HFF-Myc (cell line): ENCODE measurements at regions not wholly inside any gene's neighbourhood (a gene's known extent, or its start where the extent isn't known, plus 50 kb on each side); places are given as distances from the start of the nearest gene placed in this dataset.

Source experiments
- DNase-seq: peaks from one replicate; pipeline ENCODE4 v3.0.0-alpha.2; 2011; ENCODE audit warnings: low read depth; ENCODE audit errors: extremely low read depth
- H3K4me3 ChIP-seq: replicated peaks from 2 replicates; pipeline ENCODE4 v1.5.1; 2011; ENCODE audit warnings: low read depth, mild to moderate bottlenecking, control low read depth, low read length
- CTCF ChIP-seq: IDR thresholded peaks from 2 replicates; pipeline ENCODE4 v1.5.1; 2012; ENCODE audit warnings: mild to moderate bottlenecking, low read depth, low read length, control low read depth; ENCODE audit errors: missing control alignments

DNA sequence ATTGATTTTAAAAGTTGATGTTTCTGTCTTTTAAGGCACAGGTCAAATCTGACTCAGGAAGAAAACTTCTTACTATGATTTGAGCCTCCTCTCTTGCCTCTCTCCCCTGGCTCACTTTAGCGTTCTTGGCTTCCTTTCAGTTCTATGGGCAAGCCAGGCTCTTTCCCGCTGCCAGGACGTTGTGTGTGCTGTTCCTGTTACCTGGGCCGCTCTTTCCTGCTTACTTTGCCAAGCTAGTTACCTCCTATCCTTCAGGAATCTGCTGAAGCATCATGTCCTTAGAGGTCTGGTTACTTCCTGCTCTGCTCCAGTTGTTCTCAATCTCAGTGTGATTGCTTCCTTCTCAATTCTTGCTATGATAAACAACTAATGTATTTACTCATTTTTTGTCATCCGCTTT lies 1108.5 kb upstream of the EEF2KMT start:
- no peak for TF ChIP-seq CTCF
- no peak overlapping the region for H3K4me3 ChIP-seq
- DNase-seq, result no peak

DNA sequence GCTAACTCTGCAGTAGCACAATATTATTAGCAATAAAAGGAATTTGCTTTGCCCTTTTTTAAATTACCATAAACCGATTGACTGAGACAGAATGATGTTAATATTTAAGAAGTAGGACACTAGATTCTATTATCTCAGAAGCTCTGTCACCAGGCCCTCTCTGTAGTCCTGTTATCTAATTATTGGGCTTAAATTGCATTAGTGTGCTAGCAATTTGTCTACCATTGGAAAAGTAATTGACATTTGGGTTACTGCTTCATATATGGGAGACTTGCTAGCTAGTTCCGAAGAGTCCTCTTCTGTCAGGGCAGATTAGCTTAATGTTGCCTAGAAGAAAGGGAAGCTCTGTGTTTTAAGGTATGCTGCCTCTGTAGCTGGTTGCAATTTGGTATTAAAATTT lies 1107.3 kb upstream of the EEF2KMT start:
- no peak for DNase-seq
- TF ChIP-seq CTCF, result no peak
- H3K4me3 ChIP-seq, result no peak overlapping the region

GRCh38 chr16:6200861-6201260 lies 1103.3 kb upstream of the EEF2KMT start:
- no peak for TF ChIP-seq CTCF
- H3K4me3 ChIP-seq, result no peak overlapping the region
- DNase-seq, result no peak

DNA sequence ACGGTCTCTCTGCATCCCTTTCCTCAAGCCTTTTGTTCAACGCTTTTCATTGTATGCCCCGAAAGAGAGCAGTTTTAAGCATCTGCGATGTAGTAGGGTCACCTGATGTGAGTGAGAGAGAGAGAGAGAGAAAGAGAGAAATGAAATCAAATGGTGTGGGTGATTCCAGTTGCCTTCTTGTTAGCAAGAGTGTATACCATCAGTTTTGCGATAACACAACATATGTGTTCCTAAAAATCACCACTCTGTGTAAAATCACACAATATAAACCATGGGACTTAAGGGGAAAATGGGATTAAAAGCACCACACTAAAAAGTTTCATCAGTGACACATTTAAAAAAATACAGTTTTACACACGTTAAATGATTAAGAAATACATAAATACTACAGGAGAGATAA lies 1102.7 kb upstream of the EEF2KMT start:
- TF ChIP-seq CTCF, result no peak
- DNase-seq, result no peak
- H3K4me3 ChIP-seq, result no peak overlapping the region

- no peak overlapping the region for H3K4me3 ChIP-seq
- no peak for DNase-seq
- TF ChIP-seq CTCF, result no peak
Observed at GRCh38 chr16:6195966-6196365, 1098.4 kb upstream of the EEF2KMT start.

GRCh38 chr16:6193718-6194117 lies 1096.1 kb upstream of the EEF2KMT start:
- DNase-seq, result no peak
- no peak for TF ChIP-seq CTCF
- H3K4me3 ChIP-seq, result no peak overlapping the region

- DNase-seq, result no peak
- H3K4me3 ChIP-seq, result no peak overlapping the region
- TF ChIP-seq CTCF, result no peak
Observed at GRCh38 chr16:6192984-6193383, 1095.4 kb upstream of the EEF2KMT start.
